GM18517 (cell line): ENCODE measurements at regions not wholly inside any gene's neighbourhood (a gene's known extent, or its start where the extent isn't known, plus 50 kb on each side); places are given as distances from the start of the nearest gene placed in this dataset.

Source experiments
- ATAC-seq: cut with Tn5 transposase; IDR thresholded peaks from one replicate; pipeline ENCODE4 v1.9.1; 2021; ENCODE audit warnings: mild to moderate bottlenecking, moderate library complexity; ENCODE audit not compliant: unreplicated experiment

DNA sequence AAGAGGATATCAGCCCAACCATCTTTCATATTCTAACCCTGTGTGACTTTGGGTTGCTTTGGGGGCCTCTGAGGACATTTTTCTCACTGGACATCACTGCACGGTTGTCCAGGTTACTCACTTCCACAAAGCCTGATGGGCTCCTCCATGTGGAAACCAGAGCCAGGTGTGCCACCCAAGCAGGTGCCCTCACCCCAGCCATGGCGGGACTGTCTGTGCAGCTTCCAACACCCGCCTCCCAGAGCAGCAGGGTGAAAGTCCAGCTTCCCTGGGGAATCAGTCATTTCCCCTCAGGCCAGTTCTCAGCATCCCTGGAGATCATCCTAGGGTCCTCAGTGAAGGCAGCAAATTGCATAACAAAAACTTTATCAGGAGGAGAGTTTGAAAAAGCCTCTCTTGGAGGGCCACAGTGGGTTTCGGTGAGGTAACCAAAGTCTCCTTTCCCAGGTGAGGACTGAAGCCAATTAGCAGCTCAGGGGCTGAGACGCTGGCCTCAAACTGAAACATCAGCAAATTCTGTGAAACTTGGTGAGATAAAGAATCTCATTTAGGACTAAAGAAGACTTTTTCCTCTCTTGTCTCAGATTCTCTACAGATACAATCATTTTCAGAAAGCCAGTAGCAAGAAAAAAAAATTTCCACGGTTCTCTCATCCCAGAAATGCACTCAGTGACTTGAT, 289.6 kb upstream of the CDH4 start:
- ATAC-seq = no peak

DNA sequence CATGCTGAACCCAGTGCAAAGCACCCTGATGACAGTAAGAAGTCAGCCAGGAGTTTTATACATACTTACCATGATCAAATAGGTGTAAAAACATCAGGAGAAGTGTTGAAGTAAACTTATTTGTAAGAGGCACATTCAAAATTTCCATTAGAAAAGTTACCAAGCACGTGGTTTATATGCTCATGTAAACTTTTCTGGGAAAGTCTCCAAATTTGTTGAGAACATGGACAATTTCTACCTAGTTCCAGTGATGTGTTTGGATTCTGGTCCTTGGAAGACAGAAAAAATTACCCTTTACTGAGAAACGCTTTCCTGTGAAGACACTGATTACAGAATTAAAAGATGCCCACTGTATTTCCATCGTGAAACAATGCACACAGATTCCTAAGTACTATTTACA, 288.9 kb upstream of the CDH4 start:
- no peak for ATAC-seq

DNA sequence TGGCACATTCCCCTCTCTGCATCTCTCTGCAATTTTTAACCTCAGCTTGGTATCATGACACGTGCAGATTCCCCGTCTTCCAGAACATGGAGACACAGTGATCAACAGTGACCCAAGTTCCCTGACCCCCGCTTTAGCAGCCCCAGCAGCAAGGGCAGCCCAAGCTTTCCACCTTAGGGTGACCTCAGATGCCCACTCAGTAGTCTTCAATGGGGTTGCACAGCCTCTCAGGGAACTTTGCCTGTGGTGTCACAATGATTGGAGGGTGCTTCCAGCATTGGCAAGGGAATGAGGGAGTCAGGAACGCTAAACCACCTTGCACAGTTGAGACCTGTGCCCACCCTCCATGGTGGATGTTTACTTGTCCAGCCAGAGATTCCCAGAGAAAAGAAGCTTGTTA, 287.1 kb upstream of the CDH4 start:
- ATAC-seq = no peak

DNA sequence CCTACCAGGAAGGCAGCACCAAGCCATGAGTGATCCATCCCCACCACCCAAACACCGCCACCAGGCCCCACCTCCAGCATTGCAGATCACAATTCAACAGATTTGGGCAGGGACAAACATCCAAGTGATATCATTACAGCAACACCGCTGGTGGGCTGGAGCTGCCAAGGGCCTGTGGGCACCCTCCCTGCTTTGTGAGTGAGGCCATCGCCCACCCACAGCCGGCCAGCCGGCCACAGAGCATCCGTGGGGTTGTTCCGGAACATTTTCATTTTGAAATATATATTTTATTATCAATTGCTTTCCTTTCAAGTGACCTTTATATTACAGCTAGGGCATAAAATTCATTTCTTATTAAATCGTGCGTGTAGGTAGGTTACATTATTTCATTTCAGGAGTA, 286.0 kb upstream of the CDH4 start:
- ATAC-seq = no peak

DNA sequence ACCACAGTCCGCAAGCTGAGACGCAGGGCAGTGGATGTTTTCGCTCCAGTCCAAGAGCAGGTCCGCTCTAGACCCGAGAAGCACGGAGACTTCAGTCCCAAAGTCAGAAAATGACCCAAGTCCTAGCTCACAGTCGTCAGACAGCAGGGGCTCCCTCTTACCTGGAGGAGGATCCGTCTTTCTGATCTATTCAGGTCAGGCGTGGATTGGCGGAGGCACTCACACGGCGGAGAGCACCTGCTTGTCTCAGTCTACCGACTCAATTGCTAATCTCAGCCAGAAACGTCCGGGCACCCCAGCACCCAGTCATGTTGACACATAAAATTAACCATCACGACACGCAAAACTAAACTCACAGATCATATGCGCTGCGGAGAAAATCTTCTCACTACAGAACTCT, 285.3 kb upstream of the CDH4 start:
- ATAC-seq = no peak

DNA sequence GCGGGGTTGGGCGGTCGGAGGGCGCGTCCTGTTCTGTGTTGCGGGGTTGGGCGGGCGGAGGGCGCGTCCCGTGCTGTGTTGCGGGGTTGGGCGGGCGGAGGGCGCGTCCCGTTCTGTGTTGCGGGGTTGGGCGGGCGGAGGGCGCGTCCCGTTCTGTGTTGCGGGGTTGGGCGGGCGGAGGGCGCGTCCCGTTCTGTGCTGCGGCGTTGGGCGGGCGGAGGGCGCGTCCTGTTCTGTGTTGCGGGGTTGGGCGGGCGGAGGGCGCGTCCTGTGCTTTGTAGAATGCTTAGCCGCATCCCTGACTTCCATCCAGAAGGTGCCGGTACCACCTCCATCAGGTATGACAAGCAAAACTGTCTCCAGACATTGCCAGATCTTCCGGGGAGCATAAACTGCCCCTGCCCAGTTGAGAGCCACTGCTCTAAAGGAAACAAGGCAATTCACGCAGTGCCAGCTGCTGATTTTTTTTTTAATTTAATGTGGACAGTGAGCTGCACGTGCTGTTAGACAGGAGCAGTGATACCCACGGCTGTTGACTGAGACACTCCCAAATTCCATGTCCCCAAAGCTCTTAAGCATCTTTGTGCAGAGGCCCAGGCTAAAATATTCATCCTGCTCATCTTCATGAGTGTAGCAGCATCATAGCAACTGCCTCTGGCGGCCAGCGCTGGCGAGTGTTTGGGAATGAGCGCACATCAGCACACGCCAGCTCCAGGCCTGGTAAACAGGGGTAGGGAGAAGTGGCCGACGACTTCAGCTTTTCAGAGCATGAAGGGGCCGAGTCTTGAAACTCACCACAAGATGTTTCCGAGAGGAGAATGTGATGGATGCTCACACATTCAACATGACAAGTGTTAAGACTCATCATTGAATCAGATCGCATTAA, 284.4 kb upstream of the CDH4 start:
- no peak for ATAC-seq

DNA sequence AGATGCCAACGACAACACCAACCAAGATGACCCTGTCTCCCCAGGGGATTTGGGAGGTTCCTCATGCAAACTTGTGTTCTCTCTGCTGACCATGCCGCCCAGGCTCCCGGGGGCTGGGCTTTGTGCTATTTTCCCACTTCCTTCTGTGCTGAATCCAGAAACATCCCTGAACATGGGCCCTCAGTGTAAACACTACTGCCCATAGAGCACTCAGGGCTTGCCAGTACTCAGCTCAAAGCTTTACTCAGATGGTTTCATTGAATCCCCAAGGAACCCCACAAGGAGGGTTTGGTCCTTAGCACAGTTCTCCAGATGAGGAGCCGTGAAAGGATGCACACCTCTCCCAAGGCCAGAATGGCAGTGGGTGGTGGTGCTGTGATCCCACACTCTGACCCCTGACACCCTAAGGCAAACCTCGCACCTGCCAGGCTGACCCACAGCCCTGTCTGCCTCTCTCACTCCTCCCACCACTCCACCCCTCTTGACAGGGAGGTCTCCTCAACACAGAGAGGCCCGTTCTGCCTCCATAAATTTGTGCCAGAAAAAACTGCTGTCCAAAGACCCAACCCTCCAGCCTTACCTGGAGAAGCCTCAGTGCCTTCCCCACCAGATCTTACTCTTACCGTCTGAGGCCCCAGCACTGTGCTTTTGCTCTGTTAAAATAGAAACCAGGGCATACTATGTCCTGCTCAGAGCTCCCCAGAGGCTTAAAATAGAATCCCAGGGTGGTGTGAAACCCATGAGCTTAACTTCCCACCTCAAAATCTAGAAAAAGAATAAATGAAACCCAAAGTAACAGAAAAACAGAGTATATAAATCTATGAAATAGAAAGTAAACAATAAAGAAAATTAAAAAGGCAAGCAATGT, 283.0 kb upstream of the CDH4 start:
- no peak for ATAC-seq

DNA sequence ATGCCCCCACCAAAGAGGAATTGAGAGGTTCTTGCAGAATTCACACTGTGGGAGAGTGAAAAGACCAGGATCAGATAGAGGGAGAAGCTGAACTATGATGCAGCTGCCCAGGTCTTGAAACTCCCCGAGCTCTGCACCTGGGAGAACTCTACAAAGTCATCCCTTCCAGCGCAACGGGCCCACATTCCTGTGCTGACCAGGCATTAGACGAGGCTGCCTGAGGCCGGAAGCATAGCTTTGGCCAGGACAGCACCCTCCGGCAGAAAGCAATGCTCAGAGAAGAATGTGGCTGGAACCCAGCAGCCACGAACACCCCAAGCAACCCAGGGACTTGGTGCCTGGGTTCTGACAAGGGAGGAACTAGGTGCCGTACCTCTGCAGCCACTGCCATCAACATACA, 281.5 kb upstream of the CDH4 start:
- no peak for ATAC-seq

DNA sequence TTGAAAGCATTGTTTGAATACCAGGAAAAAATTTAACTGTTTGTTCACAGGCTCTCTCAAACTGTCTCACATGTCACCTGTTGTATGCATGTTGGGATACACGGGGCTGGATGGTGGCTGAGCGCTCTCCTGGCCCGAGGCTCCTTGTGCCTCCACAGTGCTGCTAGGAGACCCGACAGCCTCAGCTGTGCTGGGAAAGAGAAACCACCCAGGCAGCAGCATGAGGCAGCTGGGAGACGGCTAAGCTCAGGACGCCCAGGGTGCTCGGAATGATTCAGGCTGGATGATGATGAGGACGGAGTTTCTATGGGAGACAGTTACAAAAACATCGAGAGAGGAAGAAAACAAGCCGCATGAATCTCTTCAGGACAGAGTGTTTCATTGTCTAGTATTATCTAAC, 278.0 kb upstream of the CDH4 start:
- ATAC-seq = no peak

DNA sequence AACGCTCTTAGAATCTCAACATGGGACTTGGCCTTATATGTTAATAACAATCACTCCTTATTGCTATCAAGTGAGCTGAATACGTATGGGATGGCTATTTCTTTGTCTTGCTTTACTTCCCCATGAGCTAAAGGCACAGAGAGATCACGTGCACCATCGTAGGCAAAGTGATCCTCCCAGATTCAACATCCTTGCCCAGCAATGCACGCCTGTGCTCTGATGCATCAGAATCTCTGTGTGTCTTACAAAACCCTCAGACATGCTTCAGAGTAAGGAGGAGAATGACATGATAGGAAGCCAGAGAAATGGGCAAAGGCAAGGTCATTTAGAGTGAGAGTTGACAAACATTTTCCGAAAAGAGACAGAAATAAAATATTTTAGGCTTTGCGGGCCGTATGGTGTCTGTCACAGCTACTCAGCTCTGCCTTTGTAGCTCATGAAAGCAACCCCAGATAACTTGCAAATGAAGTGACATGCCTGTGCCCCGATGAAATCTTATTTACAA, 277.6 kb upstream of the CDH4 start:
- no peak for ATAC-seq

DNA sequence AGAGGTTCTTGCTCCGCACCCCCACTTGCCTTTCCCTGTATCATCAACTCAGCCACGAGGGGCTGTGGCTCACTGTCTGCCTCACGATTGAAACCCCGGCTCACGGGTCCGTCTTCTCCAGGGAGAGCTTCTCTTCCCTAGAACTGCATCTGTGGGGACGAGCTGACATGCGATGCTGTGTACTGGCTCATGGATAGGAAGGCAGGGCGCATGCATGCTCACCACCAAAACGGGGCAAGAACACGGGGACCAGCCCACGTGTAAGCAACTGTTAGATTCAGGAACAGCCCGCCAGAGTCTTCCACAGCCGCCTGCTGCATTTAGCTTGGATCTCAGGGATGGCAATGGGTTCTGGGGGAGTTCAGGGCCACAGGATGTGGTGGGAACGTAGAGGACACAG, 275.9 kb upstream of the CDH4 start:
- ATAC-seq = no peak

DNA sequence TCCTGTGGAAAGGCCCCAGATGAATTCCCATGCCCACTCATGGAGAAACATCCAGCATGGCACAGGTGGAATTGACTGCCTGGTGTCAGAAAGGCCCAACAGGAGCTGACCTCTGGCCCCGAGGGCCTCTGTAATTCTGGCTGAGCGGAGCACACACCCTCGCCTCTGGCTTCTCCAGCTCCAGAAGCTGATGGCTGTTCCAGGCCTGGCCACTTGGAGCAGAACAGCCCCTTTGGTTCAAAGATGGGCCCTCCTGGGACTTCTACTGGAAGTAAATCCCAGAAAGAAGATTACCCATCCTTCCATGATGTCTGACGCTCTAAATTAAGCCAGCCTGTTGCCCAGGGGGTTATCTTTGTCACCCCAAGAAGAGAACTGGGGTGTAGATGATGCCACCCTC, 275.1 kb upstream of the CDH4 start:
- no peak for ATAC-seq

DNA sequence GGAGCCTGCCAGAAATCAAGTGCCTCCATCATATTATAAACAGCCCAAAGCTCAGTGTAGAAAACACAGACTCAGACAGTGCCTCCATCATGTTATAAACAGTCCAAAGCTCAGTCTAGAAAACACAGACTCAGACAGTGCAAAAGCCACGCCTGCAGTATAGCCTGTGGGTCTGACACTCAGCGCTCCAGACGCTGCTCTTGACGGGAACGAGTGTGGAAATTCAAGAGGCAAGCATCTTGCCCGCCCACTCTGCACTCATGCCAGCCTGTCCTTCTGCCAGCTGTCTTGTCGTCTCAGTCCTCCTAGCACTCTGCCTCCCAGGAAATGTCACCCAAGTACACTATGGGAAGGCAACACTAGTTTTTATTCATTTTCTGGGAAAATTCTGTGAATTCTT, 274.2 kb upstream of the CDH4 start:
- no peak for ATAC-seq

DNA sequence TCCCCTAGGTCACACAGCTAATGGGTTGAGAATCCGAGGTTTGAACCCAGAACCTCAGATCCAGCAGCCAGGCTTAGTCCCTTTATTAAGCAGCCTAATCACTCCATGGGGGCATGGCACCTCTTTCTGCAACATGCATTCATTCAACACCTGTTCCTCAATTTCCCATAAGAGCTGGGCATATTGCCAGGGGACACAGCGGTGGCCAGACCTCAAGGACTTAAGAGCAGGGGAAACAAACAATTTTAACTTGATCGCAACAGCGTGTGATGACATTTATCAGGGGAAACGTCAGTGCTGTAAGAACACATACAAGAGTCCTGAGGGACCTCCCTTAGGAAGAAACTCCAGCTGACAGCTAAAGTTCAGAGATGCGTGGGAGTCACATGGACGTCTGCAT, 267.4 kb upstream of the CDH4 start:
- no peak for ATAC-seq

DNA sequence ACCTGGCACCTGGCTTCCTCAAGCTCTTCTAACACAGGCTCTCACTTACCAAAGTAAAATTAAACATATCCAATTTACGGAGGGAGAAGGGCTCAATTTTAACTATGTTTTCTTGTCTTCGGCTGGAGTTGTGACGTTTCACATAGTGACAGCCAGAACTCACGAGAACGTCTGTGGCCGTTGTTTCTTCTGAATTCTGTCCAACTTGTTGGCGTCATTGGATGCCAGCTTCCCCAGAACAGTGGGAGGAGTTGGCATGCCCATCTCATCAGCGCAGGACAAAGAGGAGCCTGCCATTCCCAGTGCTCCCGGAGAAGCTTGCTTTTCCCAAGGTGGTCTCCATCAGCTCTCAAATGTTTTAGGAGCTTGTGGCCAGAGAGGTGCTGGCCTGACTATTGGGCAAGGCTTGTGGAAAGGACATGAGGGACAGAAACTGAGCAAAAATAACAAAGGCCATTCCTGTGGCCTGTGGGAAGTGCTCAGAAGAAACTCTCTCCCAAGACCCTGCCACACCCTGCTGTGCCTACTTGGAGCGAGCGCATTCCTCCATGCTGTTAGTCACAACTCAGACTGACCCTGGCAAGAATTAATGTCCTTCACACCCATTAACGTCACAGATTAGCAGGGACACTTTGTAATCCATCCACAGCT, 265.4 kb upstream of the CDH4 start:
- ATAC-seq = no peak

DNA sequence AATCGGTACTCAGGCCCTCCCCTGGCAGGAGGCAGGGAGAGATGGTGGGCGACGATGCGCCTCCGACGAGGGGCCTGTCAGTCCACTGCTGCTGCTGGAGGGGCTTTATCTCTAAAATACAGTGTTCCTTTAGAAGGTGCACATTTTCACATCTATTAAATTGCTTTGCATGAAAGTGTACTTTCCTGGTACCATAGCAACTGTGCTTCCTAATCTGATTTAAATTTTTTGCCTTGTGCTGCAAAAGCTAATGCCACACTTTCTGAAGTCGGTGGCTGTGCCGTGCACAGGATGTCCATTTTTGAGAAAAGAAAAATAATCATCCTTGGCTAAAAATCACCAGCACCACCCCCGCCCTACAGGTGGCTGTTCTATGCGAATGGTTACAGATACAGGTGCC, 262.0 kb upstream of the CDH4 start:
- no peak for ATAC-seq

DNA sequence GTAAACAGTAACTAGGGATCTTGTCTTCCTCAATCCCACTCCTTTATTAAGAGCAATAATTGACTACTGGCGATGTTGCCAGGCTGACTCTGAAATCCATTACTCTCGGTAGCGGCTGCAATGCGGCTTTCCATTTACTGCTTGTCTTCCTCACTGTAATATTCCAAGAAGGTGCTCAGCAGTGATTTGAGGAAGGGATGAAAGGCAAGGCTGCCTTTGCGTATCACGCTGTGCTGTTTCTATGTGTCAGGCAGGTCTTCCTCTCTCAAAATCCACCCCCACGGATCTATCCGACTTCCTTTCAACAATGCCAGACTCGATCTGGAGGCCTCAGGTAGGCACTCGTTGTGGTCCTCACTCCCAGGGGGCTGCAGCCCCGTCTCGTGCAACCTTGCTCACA, 261.4 kb upstream of the CDH4 start:
- no peak for ATAC-seq

DNA sequence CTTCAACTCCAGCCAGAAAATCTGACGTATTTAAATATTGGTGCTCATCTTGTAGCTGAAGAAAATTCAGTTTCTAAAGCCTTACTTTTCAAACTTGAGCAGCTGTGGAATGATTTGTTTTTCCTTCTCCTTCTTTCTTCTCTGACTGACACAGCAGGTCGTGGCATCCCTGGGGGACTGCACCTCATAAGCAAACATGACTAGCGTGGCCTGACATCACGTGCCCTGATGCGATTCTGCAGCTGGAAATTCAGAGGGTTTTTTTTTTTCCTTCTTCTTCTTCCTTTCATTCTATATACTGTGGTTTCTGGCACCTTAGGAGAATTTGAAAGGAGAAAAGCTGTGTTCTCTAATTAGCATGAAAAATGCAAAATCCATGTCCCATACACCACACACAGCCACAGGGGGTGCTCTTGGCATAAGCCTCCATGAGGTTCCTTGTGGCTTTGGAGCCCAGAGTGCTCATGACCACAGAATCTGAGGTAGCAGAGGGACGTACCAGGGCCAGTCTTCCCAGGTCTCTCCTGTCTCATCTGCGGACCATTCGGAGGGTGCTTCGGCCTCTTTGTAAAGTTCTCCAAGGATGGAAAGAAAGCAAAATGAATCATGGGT, 258.5 kb upstream of the CDH4 start:
- no peak for ATAC-seq

DNA sequence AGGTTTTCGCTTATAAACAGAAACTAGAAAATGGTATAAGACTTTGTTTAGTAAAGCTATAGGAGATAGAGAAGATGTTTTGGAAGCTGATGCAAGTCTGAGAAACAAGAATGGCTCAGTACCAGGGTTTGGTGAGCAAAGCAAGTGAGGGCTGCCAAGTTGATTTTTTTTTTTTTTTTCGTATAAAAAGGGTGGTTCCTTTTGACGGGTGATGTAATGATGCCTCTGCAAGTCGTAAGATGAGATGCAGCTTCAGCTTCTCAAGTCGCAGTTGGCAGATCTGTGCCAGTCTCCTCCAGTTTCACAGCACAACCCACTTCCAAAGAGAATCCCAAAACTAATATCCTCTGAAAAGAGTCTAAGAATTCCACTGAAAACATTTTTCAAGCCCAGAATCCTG, 252.8 kb upstream of the CDH4 start:
- no peak for ATAC-seq

DNA sequence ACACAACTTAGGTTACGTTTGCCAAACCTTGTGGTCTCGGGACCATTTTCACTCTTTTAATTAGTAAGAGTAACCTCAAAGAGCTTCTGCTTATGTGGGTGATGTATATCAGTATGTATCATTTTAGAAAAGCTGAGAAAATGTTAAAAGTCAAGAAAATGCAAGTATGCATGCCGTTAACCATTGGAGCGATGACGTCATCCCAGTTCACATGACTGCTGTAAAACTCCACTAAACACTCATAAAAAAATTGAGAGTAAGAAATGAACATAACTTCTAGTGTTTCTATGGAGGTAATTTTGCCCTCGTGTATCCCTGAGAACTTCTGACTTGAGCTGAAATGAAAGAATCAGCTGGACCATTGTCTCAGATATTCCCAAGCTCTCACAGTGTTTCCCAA, 250.0 kb upstream of the CDH4 start:
- no peak for ATAC-seq

DNA sequence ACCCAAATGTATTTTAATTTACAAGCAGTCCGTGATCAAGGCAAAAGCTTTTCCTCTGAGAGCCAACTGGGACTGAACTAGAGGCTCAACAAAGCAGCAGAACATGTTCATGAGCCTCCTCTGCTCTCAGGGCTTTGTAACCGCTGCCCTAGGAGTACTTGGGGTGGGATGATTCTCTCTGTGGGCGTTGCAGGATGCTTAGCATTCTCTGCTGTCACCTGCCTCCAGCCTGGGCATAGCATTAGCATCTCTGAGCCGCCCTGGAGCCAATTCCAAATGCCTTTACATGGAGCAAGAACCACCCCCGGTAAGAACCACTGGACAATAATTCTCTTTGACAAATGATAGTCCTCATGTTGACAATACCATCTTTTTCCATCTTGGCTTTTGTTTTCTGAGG, 237.6 kb upstream of the CDH4 start:
- ATAC-seq = no peak
